Body of pancreas (tissue), 4 donors: ENCODE measurements at regions not wholly inside any gene's neighbourhood (a gene's known extent, or its start where the extent isn't known, plus 50 kb on each side); places are given as distances from the start of the nearest gene placed in this dataset.
"Not testable (repeated sequence)": the region's sequence is repeated elsewhere in the genome, so short reads cannot be mapped to it uniquely, and the experiment has no call there.

Source experiments
- ATAC-seq: fragments of 150-250 bp; one replicate; pipeline ENCODE4 v1.9.1; 2016
- DNase-seq, 4 donors: peaks; one replicate each; pipeline ENCODE4 v3.0.0-alpha.2; 2019
- H3K27ac ChIP-seq, 4 donors: fragments of 200-600 bp; sonication (generic); 1 replicate in 3 of 4; 2 replicates in 1 of 4; pipeline versions ENCODE4 v1.5.1 to v1.6.1; 2016 to 2019; ENCODE audit warnings: mild to moderate bottlenecking in 1 of 4, mixed read lengths in 1 of 4, moderate library complexity in 1 of 4
- H3K27me3 ChIP-seq, 2 donors: fragments of 200-600 bp; sonication (generic); one replicate each; pipeline ENCODE4 v1.6.0; 2016; ENCODE audit warnings: mild to moderate bottlenecking in 1 of 2
- H3K36me3 ChIP-seq, 2 donors: fragments of 200-600 bp; sonication (generic); replicated peaks in 1 of 2; 2 replicates each; pipeline ENCODE4 v1.5.1; 2016; ENCODE audit warnings: low read depth in 2 of 2; ENCODE audit not compliant: insufficient read depth in 1 of 2
- H3K4me1 ChIP-seq: fragments of 200-600 bp; sonication (generic); one replicate; pipeline ENCODE4 v1.6.0; 2016
- H3K4me3 ChIP-seq, 2 donors: fragments of 200-600 bp; sonication (generic); 1 replicate in 1 of 2; 2 replicates in 1 of 2; pipeline ENCODE4 v1.5.1; 2016 to 2019
- H3K9me3 ChIP-seq, 3 donors: fragments of 200-600 bp; sonication (generic); 1 replicate in 2 of 3; 2 replicates in 1 of 3; pipeline ENCODE4 v1.5.1; 2016
- POLR2A ChIP-seq, 3 donors: fragments of 450-650 bp; IDR thresholded peaks; one replicate each; pipeline ENCODE4 v1.6.1; 2016; ENCODE audit warnings: antibody characterized with exemption in 3 of 3, mild to moderate bottlenecking in 2 of 3
- WGBS, 2 donors: methylation state at CpG; one replicate each; pipeline ENCODE4 v1.1.5; 2017; 5-methylcytosine and 5-hydroxymethylcytosine counted together
- intact Hi-C: fragments of 100-400 bp; cut with DNase I; formaldehyde crosslinking; loops from one replicate; pipeline ENCODE4 v1.15.1; 2023
- TF ChIP-seq, protein P1 (sequence below), 7 experiments: fragments of 450-650 bp in 4 of 7; fragments of 200-600 bp in 3 of 7; sonication (generic) in 3 of 7; IDR thresholded peaks; one replicate each; pipeline ENCODE4 v1.5.1; 2016 to 2019; ENCODE audit warnings: antibody characterized with exemption in 7 of 7

DNA sequence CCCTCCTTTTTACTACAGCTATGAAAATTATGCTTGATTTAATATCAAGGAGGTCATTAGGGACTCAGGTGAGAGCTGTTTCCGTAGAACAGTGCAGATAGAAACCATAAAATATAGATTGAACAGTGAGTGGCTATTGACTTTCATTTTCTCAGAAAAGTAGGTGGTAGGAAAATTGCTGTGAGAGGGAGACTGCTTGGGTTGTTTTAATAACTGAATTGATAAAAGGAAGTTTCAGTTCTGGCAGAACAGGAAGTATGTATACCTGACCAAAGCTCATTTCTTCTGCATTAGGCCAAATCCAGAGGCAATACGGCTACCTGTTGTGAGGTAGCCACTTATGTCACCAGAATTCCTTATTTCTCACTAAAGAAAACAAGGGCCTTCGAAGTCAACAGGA is 761.7 kb upstream of the ARRDC3 start:
- TF ChIP-seq POLR2A (IDR thresholded peaks at IDR 0.05) = no peak
- TF ChIP-seq, protein P1, sequence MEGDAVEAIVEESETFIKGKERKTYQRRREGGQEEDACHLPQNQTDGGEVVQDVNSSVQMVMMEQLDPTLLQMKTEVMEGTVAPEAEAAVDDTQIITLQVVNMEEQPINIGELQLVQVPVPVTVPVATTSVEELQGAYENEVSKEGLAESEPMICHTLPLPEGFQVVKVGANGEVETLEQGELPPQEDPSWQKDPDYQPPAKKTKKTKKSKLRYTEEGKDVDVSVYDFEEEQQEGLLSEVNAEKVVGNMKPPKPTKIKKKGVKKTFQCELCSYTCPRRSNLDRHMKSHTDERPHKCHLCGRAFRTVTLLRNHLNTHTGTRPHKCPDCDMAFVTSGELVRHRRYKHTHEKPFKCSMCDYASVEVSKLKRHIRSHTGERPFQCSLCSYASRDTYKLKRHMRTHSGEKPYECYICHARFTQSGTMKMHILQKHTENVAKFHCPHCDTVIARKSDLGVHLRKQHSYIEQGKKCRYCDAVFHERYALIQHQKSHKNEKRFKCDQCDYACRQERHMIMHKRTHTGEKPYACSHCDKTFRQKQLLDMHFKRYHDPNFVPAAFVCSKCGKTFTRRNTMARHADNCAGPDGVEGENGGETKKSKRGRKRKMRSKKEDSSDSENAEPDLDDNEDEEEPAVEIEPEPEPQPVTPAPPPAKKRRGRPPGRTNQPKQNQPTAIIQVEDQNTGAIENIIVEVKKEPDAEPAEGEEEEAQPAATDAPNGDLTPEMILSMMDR (IDR thresholded peaks at IDR 0.05) = no peak
- H3K36me3 ChIP-seq = no peaks in the 10 kb centered on the region
- no peak for ATAC-seq

DNA sequence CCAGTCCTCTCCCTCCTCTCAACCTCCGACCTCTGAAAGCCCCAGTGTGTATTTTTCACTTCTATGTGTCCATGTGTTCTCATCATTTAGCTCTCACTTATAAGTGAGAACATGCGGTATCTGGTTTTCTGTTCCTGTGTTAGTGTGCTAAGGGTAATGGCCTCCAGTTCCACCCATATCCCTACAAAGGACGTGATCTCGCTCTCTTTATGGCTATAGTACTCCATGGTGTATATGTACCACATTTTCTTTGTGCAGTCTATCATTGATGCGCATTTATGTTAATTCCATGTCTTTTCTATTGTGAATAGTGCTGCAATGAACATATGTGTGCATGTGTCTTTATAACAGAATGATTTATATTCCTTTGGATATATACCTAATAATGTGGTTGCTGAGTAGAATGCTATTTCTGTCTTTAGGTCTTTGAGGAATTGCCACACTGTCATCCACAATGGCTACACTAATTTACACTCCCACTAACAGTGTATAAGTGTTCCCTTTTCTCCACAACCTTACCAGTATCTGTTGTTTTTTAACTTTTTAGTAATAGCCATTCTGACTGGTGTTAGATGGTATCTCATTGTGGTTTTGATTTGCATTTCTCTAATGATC is 749.3 kb upstream of the ARRDC3 start:
- intact Hi-C loops, H3K4me1 ChIP-seq, H3K9me3 ChIP-seq, ATAC-seq, H3K4me3 ChIP-seq, H3K36me3 ChIP-seq, H3K27me3 ChIP-seq, DNase-seq, H3K27ac ChIP-seq: not testable (repeated sequence)
- WGBS, 2 donors = 54 to 70% methylated on average over 5 of the region's 5 CpGs

More for the DNA sequence above, 761.7 kb upstream of the ARRDC3 start:
- H3K9me3 ChIP-seq = no peaks in the 10 kb centered on the region
- H3K4me1 ChIP-seq = no peaks in the 10 kb centered on the region
- 47 to 53% methylated on average over 3 of the region's 3 CpGs for WGBS, 2 donors
- DNase-seq = no peak
- intact Hi-C loops = no loop called here
- no peak overlapping the region for H3K4me3 ChIP-seq
- no peak overlapping the region for H3K27ac ChIP-seq
- no peaks in the 10 kb centered on the region for H3K27me3 ChIP-seq

DNA sequence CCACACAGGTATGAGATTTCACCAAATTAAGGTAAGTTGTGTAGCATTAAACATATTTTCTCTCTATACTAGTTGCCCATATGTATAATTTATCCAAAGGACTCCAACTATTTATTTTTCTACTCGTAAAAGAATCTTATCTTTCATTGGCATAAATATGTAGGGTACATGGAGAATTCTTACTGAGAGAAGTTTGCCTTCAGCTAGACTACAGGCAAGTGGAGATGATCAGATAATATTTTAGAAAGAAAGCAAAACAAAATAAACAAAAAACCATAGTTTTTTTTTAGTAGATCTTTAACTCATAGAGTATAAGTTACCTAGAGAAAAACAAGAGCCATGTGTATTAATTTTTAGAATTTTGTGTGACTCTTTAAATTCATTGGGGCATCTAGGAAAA is 743.1 kb upstream of the ARRDC3 start:
- H3K4me3 ChIP-seq = no peak overlapping the region
- intact Hi-C loops = no loop called here
- 44 to 47% methylated on average over 1 of the region's 1 CpG for WGBS, 2 donors

DNA sequence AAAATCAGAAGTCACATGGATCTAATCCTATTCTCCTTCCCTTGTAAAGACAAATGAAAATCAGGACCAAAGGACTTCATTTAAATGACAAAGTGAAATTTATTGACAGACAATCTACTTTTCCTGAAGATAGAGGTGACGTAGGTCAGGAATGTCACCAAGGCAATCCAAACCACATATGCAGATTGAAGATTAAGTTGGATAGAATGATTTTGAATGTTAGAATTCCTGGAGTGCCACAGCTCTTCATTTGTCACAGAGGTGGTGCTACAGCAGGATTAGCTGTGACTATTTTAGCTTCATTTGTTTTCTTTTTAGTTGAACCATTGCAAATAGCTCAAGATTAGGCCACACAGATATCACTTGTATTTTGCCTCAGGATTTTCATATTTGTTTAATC is 736.0 kb upstream of the ARRDC3 start:
- TF ChIP-seq POLR2A (IDR thresholded peaks at IDR 0.05) = no peak
- TF ChIP-seq, protein P1 (IDR thresholded peaks at IDR 0.05) = no peak
- Histone ChIP-seq H3K9me3 (no peaks in the 10 kb centered on the region), H3K4me1 (no peaks in the 10 kb centered on the region), H3K36me3 (no peaks in the 10 kb centered on the region), H3K27me3 (no peaks in the 10 kb centered on the region), H3K4me3 (no peak overlapping the region), H3K27ac (no peak overlapping the region)
- ATAC-seq (no peak), DNase-seq (no peak)
- 25 to 72% methylated on average over 1 of the region's 1 CpG for WGBS, 2 donors
- intact Hi-C loops = no loop called here

More for the DNA sequence above, 743.1 kb upstream of the ARRDC3 start:
- H3K9me3 ChIP-seq = no peaks in the 10 kb centered on the region
- DNase-seq (no peak), ATAC-seq (no peak)
- TF ChIP-seq, protein P1 (IDR thresholded peaks at IDR 0.05) = no peak
- no peak for TF ChIP-seq POLR2A (IDR thresholded peaks at IDR 0.05)
- no peak overlapping the region for H3K27ac ChIP-seq
- H3K4me1 ChIP-seq = no peaks in the 10 kb centered on the region
- H3K27me3 ChIP-seq = no peaks in the 10 kb centered on the region
- H3K36me3 ChIP-seq = no peaks in the 10 kb centered on the region

DNA sequence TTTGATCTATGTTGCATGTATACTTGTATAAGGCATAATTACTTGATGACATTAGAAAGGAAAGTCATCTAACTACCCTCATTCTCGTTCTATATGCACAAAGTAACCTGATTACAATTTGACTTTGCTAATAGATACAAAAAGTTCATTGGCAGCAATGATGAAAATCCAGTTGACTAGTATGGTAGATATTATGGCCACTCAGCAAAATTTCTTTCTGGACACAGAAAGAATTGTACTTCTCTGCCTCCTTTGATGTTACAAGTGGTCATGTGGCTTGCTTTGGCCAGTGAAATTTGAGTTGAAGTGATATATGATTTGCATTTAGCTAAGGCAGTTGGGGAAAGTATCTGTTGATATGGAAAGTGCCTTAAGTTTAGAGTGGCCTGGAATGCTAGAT is 723.7 kb upstream of the ARRDC3 start:
- intact Hi-C loops = no loop called here
- Histone ChIP-seq H3K27me3 (no peaks in the 10 kb centered on the region), H3K36me3 (no peaks in the 10 kb centered on the region), H3K4me3 (no peak overlapping the region), H3K9me3 (no peaks in the 10 kb centered on the region), H3K27ac (no peak overlapping the region), H3K4me1 (no peaks in the 10 kb centered on the region)
- DNase-seq (no peak), ATAC-seq (no peak)
- TF ChIP-seq POLR2A (IDR thresholded peaks at IDR 0.05) = no peak
- TF ChIP-seq, protein P1 (IDR thresholded peaks at IDR 0.05) = no peak
- WGBS, 2 donors = 40 to 53% methylated on average over 1 of the region's 1 CpG
